ENCODE measurements at regions not wholly inside any gene's neighbourhood (a gene's known extent, or its start where the extent isn't known, plus 50 kb on each side); places are given as distances from the start of the nearest gene placed in this dataset.

GRCh38 chr5:104845541-104845940 is 1283.0 kb upstream of the NUDT12 start (continued):
- TF ChIP-seq, protein P1, sequence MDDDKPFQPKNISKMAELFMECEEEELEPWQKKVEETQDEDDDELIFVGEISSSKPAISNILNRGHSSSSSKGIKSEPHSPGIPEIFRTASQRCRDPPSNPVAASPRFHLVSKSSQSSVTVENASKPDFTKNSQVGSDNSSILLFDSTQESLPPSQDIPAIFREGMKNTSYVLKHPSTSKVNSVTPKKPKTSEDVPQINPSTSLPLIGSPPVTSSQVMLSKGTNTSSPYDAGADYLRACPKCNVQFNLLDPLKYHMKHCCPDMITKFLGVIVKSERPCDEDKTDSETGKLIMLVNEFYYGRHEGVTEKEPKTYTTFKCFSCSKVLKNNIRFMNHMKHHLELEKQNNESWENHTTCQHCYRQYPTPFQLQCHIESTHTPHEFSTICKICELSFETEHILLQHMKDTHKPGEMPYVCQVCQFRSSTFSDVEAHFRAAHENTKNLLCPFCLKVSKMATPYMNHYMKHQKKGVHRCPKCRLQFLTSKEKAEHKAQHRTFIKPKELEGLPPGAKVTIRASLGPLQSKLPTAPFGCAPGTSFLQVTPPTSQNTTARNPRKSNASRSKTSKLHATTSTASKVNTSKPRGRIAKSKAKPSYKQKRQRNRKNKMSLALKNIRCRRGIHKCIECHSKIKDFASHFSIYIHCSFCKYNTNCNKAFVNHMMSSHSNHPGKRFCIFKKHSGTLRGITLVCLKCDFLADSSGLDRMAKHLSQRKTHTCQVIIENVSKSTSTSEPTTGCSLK (tag by site-specific recombination; IDR thresholded peaks at IDR 0.05), result no peak
- TF ChIP-seq ZNF473 (tag by site-specific recombination; IDR thresholded peaks at IDR 0.05) (no peak), ZNF292 (tag by site-specific recombination; IDR thresholded peaks at IDR 0.05; ENCODE audit: borderline replicate concordance, low read depth) (no peak), ZNF19 (tag by site-specific recombination; IDR thresholded peaks at IDR 0.05; ENCODE audit: low read depth) (no peak), ZNF776 (tag by site-specific recombination; IDR thresholded peaks at IDR 0.05; ENCODE audit: borderline replicate concordance) (no peak)

DNA sequence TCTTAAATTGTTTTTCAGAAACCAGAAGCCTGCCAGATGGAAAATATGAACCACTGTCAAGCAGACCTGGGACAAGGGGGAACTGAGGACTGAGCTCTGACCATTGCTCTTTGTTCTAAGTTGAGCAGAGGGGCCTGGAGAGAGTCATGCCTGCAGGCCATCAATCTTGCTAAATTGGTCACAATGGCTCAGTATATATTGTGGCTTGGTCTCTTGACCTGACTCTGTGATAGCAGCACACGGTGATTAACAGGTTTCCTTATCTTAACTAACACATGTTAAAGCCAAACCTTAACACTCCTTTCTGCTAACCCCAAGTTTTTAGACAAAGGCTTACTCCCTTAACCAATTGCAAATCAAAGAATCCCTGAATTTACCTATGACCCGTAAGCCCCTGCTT is 1281.2 kb upstream of the NUDT12 start:
- Histone ChIP-seq H3K4me3 (ENCODE audit: low read depth, low read length) (no peak overlapping the region), H3K36me3 (ENCODE audit: control insufficient read depth in 2 of 2, insufficient read depth in 1 of 2, low read length in 2 of 2) (no peaks in the 10 kb centered on the region), H3K4me1 (ENCODE audit: control insufficient read depth, insufficient read depth, low read length) (no peaks in the 10 kb centered on the region), H3K27ac (ENCODE audit: extremely low read depth, low read depth, low read length) (no peak overlapping the region), H3K9me3 (ENCODE audit: control insufficient read depth, insufficient read depth, low read depth, low read length) (no peaks in the 10 kb centered on the region)
- CTCF ChIA-PET, result no interaction called here
- POLR2A ChIA-PET, result no interaction called here
- TF ChIP-seq ZBTB1 (tag by site-specific recombination; IDR thresholded peaks at IDR 0.05), result no peak
- no peak for TF ChIP-seq ZNF560 (tag by site-specific recombination; IDR thresholded peaks at IDR 0.05; ENCODE audit: borderline replicate concordance)
- TF ChIP-seq ZNF670 (tag by site-specific recombination; IDR thresholded peaks at IDR 0.05; ENCODE audit: low read depth), result no peak
- no peak for TF ChIP-seq ZNF302 (tag by site-specific recombination; IDR thresholded peaks at IDR 0.05; ENCODE audit: low read depth)
- TF ChIP-seq ZFHX2 (tag by site-specific recombination; conservative IDR thresholded peaks at IDR 0.05), result no peak
- no peak for TF ChIP-seq ZNF791 (tag by site-specific recombination; IDR thresholded peaks at IDR 0.05)
- TF ChIP-seq ZNF544 (tag by site-specific recombination; IDR thresholded peaks at IDR 0.05), result no peak
- TF ChIP-seq ZNF391 (tag by site-specific recombination; IDR thresholded peaks at IDR 0.05; ENCODE audit: borderline replicate concordance, low read depth), result no peak
- no peak for TF ChIP-seq ZNF837 (tag by site-specific recombination; IDR thresholded peaks at IDR 0.05)
- no peak for TF ChIP-seq ZNF747 (tag by site-specific recombination; IDR thresholded peaks at IDR 0.05)
- no peak for TF ChIP-seq SCRT2 (tag by site-specific recombination; IDR thresholded peaks at IDR 0.05)
- TF ChIP-seq AEBP2 (tag by site-specific recombination; IDR thresholded peaks at IDR 0.05; ENCODE audit: borderline replicate concordance), result no peak

DNA sequence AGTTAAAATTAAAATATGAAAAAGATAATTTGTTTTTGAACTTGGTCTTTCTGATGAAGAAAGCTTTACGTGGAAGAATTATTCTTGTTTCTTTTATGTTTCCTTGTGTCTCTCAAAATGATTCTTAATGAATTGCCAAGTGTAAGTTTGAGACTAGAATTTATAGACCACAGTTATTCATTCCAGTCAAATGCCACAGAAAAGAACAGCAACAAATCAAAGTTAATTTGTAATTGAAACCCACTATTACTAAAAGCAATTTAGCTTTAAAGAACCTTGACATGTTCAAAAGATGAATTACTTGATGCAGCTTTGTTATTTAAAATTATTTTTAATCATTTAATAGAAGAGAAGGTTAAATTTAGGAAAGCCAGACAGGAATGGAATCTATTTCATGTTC is 1277.7 kb upstream of the NUDT12 start:
- CTCF ChIA-PET, result no interaction called here
- no peak for TF ChIP-seq ZBTB48 (tag by site-specific recombination; IDR thresholded peaks at IDR 0.05)
- TF ChIP-seq, protein P2, sequence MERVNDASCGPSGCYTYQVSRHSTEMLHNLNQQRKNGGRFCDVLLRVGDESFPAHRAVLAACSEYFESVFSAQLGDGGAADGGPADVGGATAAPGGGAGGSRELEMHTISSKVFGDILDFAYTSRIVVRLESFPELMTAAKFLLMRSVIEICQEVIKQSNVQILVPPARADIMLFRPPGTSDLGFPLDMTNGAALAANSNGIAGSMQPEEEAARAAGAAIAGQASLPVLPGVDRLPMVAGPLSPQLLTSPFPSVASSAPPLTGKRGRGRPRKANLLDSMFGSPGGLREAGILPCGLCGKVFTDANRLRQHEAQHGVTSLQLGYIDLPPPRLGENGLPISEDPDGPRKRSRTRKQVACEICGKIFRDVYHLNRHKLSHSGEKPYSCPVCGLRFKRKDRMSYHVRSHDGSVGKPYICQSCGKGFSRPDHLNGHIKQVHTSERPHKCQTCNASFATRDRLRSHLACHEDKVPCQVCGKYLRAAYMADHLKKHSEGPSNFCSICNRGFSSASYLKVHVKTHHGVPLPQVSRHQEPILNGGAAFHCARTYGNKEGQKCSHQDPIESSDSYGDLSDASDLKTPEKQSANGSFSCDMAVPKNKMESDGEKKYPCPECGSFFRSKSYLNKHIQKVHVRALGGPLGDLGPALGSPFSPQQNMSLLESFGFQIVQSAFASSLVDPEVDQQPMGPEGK (tag by site-specific recombination; IDR thresholded peaks at IDR 0.05), result no peak
- no peak for TF ChIP-seq IKZF3 (tag by site-specific recombination; IDR thresholded peaks at IDR 0.05)
- TF ChIP-seq ZNF558 (tag by site-specific recombination; IDR thresholded peaks at IDR 0.05), result no peak
- TF ChIP-seq SCRT2 (tag by site-specific recombination; IDR thresholded peaks at IDR 0.05), result no peak
- TF ChIP-seq ZNF610 (tag by site-specific recombination; IDR thresholded peaks at IDR 0.05; ENCODE audit: borderline replicate concordance), result no peak
- no peak for TF ChIP-seq ZBTB1 (tag by site-specific recombination; IDR thresholded peaks at IDR 0.05)
- no peak for TF ChIP-seq TRIM28 (IDR thresholded peaks at IDR 0.05; ENCODE audit: borderline replicate concordance, low read length)
- Histone ChIP-seq H3K9me3 (ENCODE audit: control insufficient read depth, insufficient read depth, low read depth, low read length) (no peaks in the 10 kb centered on the region), H3K36me3 (ENCODE audit: control insufficient read depth in 2 of 2, insufficient read depth in 1 of 2, low read length in 2 of 2) (no peaks in the 10 kb centered on the region), H3K4me3 (ENCODE audit: low read depth, low read length) (no peak overlapping the region), H3K27ac (ENCODE audit: extremely low read depth, low read depth, low read length) (no peak overlapping the region), H3K4me1 (ENCODE audit: control insufficient read depth, insufficient read depth, low read length) (no peaks in the 10 kb centered on the region)
- POLR2A ChIA-PET, result no interaction called here

Data from HEK293 (cell line).